GM10266 (cell line): ENCODE measurements at regions not wholly inside any gene's neighbourhood (a gene's known extent, or its start where the extent isn't known, plus 50 kb on each side); places are given as distances from the start of the nearest gene placed in this dataset.

Experiments used
- DNase-seq: peaks from one replicate; pipeline ENCODE4 v3.0.0; 2012; ENCODE audit errors: extremely low spot score
- TF ChIP-seq, protein P1 (sequence below): IDR thresholded peaks from 2 replicates; pipeline ENCODE4 v1.5.1; 2012; ENCODE audit warnings: mild to moderate bottlenecking, low read depth; ENCODE audit not compliant: control insufficient read depth, insufficient read depth; ENCODE audit errors: missing control alignments

GRCh38 chr5:20611620-20612019, 623.6 kb upstream of the CDH18 start:
- DNase-seq, result no peak
- TF ChIP-seq, protein P1, sequence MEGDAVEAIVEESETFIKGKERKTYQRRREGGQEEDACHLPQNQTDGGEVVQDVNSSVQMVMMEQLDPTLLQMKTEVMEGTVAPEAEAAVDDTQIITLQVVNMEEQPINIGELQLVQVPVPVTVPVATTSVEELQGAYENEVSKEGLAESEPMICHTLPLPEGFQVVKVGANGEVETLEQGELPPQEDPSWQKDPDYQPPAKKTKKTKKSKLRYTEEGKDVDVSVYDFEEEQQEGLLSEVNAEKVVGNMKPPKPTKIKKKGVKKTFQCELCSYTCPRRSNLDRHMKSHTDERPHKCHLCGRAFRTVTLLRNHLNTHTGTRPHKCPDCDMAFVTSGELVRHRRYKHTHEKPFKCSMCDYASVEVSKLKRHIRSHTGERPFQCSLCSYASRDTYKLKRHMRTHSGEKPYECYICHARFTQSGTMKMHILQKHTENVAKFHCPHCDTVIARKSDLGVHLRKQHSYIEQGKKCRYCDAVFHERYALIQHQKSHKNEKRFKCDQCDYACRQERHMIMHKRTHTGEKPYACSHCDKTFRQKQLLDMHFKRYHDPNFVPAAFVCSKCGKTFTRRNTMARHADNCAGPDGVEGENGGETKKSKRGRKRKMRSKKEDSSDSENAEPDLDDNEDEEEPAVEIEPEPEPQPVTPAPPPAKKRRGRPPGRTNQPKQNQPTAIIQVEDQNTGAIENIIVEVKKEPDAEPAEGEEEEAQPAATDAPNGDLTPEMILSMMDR, result no peak

- TF ChIP-seq, protein P1, result no peak
- no peak for DNase-seq
Measured at GRCh38 chr5:20610681-20611080, 622.7 kb upstream of the CDH18 start.

GRCh38 chr5:20609126-20609525, 621.1 kb upstream of the CDH18 start:
- no peak for DNase-seq
- TF ChIP-seq, protein P1, result no peak

GRCh38 chr5:20608567-20608966, 620.6 kb upstream of the CDH18 start:
- no peak for DNase-seq
- TF ChIP-seq, protein P1, result no peak

DNA sequence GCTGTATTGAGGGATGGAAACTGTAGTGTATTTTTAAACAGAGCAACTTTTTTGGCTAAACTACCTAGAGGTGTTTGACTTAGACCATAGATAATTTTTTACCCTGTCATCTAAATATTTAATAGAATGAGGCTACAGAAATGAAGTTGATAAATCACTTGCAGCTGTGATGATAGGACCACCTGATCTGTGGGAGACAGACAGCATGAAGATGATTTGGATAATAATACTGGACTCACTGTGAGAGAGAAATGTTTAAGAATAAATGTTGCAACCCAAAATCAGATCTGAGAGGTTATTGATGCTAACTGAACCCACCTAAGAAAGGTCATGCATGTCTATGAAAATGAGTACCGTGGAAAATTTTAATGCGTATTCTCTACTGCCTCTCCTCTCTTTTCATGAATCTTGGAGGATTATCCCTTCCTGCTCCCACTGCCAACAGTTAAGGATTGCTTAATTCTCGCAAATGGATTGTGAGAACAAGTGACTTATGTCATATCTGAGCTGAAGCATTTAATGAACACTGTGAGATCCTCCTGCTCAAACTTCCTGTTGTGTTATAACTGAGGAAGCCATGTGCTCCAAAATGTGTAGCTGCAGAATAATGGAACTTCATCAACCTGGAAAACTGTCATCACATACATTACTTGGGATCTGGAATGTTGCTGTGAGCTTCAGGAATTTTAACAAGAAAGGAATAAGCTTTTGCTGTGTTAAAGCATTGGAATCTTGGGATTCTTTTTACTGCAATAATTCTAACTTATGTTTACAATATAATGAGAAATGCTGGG, 617.9 kb upstream of the CDH18 start:
- DNase-seq, result no peak
- TF ChIP-seq, protein P1, result no peak

- DNase-seq, result no peak
- TF ChIP-seq, protein P1, result no peak
Measured at GRCh38 chr5:20604992-20605391, 617.0 kb upstream of the CDH18 start.

DNA sequence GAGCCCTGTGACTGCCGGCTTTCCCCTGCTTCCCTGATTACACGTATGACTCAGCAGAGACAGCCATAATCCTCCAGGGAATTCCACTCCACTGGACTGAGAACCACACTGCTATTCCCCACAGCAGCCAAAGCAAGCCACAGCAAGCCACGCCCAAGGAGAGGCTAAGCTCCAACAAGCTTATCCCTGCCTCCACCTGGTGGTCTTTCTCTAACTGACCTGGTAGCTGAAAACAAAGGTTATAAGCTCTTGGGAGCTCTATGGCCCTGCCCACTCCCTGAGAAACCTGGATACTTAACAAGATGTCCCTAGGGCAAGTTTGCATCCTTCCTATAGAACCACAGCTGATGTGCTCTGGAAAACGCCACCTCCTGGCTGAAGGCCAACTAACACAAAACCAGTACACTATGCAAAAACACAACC, 613.7 kb upstream of the CDH18 start:
- DNase-seq, result no peak

More for the DNA sequence above, 613.7 kb upstream of the CDH18 start:
- TF ChIP-seq, protein P1, result no peak
